ENCODE measurements at regions not wholly inside any gene's neighbourhood (a gene's known extent, or its start where the extent isn't known, plus 50 kb on each side); places are given as distances from the start of the nearest gene placed in this dataset.

GRCh38 chr18:39843546-39843945, 2111.5 kb upstream of the PIK3C3 start:
- Histone ChIP-seq H3K27ac (ENCODE audit: low read depth, low read length) (no peak overlapping the region), H3K4me1 (replicated peaks in 1 of 4; ENCODE audit: control insufficient read depth in 3 of 4, insufficient read depth in 4 of 4, low read length in 3 of 4) (peaks cover 2 to 12% (median 7%) of the 10 kb centered on the region in 4 experiments; a peak in 6 of 7 replicates), H2AK5ac (ENCODE audit: low read depth, low read length) (no peak overlapping the region), H4K5ac (ENCODE audit: insufficient read length, low read depth, low read length) (no peak overlapping the region), H3K27me3 (replicated peaks in 1 of 4; ENCODE audit: control insufficient read depth in 3 of 4, extremely low read depth in 1 of 4, insufficient read depth in 3 of 4, low read length in 3 of 4) (peaks cover 0 to 8% (median 0%) of the 10 kb centered on the region in 4 experiments; a peak in 3 of 7 replicates), H3K23ac (ENCODE audit: insufficient read length) (no peak overlapping the region), H2BK12ac (ENCODE audit: low read depth, low read length) (no peak overlapping the region; the same call in 1 of the 2 replicates), H3K79me1 (ENCODE audit: low read depth, low read length) (no peaks in the 10 kb centered on the region), H3K79me2 (ENCODE audit: control insufficient read depth in 1 of 2, insufficient read depth in 2 of 2, low read length in 2 of 2) (no peaks in the 10 kb centered on the region), H4K8ac (ENCODE audit: extremely low read depth, insufficient read depth, low read length) (no peak overlapping the region; the same call in 1 of the 2 replicates), H3K23me2 (ENCODE audit: low read depth, low read length) (peaks cover 5% of the 10 kb centered on the region; the same call in 1 of the 2 replicates), H3K36me3 (ENCODE audit: control insufficient read depth in 2 of 4, insufficient read depth in 4 of 4, low read length in 3 of 4) (no peaks in the 10 kb centered on the region), H2BK120ac (replicated peaks; ENCODE audit: low read depth, low read length) (no peak overlapping the region), H2AFZ (ENCODE audit: low read length) (no peak overlapping the region), H3K9ac (replicated peaks in 1 of 4; ENCODE audit: extremely low read depth in 1 of 4, low read depth in 3 of 4, low read length in 3 of 4) (no peak overlapping the region), H4K20me1 (replicated peaks in 1 of 2; ENCODE audit: control insufficient read depth in 1 of 2, insufficient read depth in 2 of 2, low read length in 2 of 2) (no peaks in the 10 kb centered on the region), H2BK20ac (ENCODE audit: low read length) (no peak overlapping the region), H3K4me3 (ENCODE audit: extremely low read depth in 1 of 4, insufficient read depth in 2 of 4, low read depth in 3 of 4, low read length in 4 of 4) (no peak overlapping the region), H3K4ac (replicated peaks; ENCODE audit: insufficient read length, low read depth, low read length) (no peak overlapping the region), H3K56ac (replicated peaks; ENCODE audit: insufficient read length, low read depth, low read length) (no peak overlapping the region), H3K4me2 (ENCODE audit: insufficient read depth in 1 of 2, low read depth in 2 of 2, low read length in 2 of 2) (no peak overlapping the region; a peak in 1 of 4 replicates), H2BK5ac (ENCODE audit: low read depth, low read length) (no peak overlapping the region), H3K9me3 (ENCODE audit: insufficient read depth in 2 of 2, low read depth in 1 of 2, low read length in 1 of 2) (no peaks in the 10 kb centered on the region), H3K14ac (ENCODE audit: insufficient read length) (no peak overlapping the region), H2BK15ac (ENCODE audit: low read length) (no peak overlapping the region), H4K91ac (replicated peaks; ENCODE audit: insufficient read length, low read length) (no peak overlapping the region), H3K18ac (ENCODE audit: extremely low read depth, low read length) (no peak overlapping the region)
- no peak for DNase-seq (ENCODE audit: low read depth in 1 of 2, low spot score in 2 of 2)
- CTCF ChIA-PET (ENCODE audit: partially characterized antibody) = interaction anchor here (0.5 to 0.7 kb wide), 2 partner anchors 38 to 675 kb away, joined by 3 read pairs; no protein-coding TSS in a partner anchor
- no peak for TF ChIP-seq CREB1 (IDR thresholded peaks at IDR 0.05)
- no peak for TF ChIP-seq CBX5 (IDR thresholded peaks at IDR 0.05; ENCODE audit: low read depth, low read length)
- no peak for TF ChIP-seq POLR2AphosphoS5 (IDR thresholded peaks at IDR 0.05; ENCODE audit: low read depth, low read length)
- no peak for TF ChIP-seq ATF2 (IDR thresholded peaks at IDR 0.05; ENCODE audit: low read length)
- no peak for TF ChIP-seq HDAC6 (IDR thresholded peaks at IDR 0.05; ENCODE audit: low read depth, low read length)
- no peak for TF ChIP-seq SIRT6 (IDR thresholded peaks at IDR 0.05; ENCODE audit: low read length)
- no peak for TF ChIP-seq RXRA (IDR thresholded peaks at IDR 0.05; ENCODE audit: insufficient read depth, low read depth, low read length)
- TF ChIP-seq, protein P1, sequence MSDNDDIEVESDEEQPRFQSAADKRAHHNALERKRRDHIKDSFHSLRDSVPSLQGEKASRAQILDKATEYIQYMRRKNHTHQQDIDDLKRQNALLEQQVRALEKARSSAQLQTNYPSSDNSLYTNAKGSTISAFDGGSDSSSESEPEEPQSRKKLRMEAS (IDR thresholded peaks at IDR 0.05) = no peak
- no peak for TF ChIP-seq BRCA1 (IDR thresholded peaks at IDR 0.05; ENCODE audit: low read depth, low read length)
- WGBS, 2 experiments (ENCODE audit: extremely low coverage in 1 of 2, insufficient coverage in 1 of 2, insufficient read length in 1 of 2, insufficient replicate concordance in 2 of 2, low coverage in 1 of 2, low lambda C conversion rate in 2 of 2, missing lambda C conversion rate in 1 of 2) = 90% methylated on average over 4 of the region's 4 CpGs; no CpG with 5 or more reads in 1 of the 2 experiments
- POLR2A ChIA-PET (ENCODE audit: partially characterized antibody) = no interaction called here
- no peak for FAIRE-seq

All from H1 (cell line).